CD14-positive monocyte (primary cell): ENCODE measurements at regions not wholly inside any gene's neighbourhood (a gene's known extent, or its start where the extent isn't known, plus 50 kb on each side); places are given as distances from the start of the nearest gene placed in this dataset.

Source experiments
- DNase-seq, 3 donors: peaks; one replicate each; pipeline ENCODE4 v3.0.0-alpha.2; 2011 to 2022
- H2AFZ ChIP-seq: 2 replicates; pipeline ENCODE4 v1.6.0; 2012; ENCODE audit warnings: mild to moderate bottlenecking, low read depth, low read length, inconsistent platforms; ENCODE audit not compliant: insufficient read depth, poor library complexity, severe bottlenecking
- H3K27ac ChIP-seq, 2 donors: 1 replicate in 1 of 2; 2 replicates in 1 of 2; pipeline ENCODE4 v1.5.1; 2012 to 2013; ENCODE audit warnings: low read length in 2 of 2, control low read depth in 1 of 2, inconsistent platforms in 1 of 2, low read depth in 1 of 2, mild to moderate bottlenecking in 1 of 2
- H3K27me3 ChIP-seq, 2 donors: one replicate each; pipeline versions ENCODE4 v1.6.0 to v1.6.1; 2011 to 2013; ENCODE audit warnings: low read length in 2 of 2; ENCODE audit not compliant: control insufficient read depth in 2 of 2, insufficient read depth in 2 of 2
- H3K36me3 ChIP-seq, 2 donors: replicated peaks in 1 of 2; 1 replicate in 1 of 2; 2 replicates in 1 of 2; pipeline versions ENCODE4 v1.5.1 to v1.6.1; 2012 to 2013; ENCODE audit warnings: low read length in 2 of 2, control low read depth in 1 of 2, inconsistent platforms in 1 of 2, mild to moderate bottlenecking in 1 of 2; ENCODE audit not compliant: insufficient read depth in 2 of 2, control insufficient read depth in 1 of 2
- H3K4me1 ChIP-seq, 2 donors: 1 replicate in 1 of 2; 2 replicates in 1 of 2; pipeline versions ENCODE4 v1.5.1 to v1.6.1; 2012 to 2013; ENCODE audit warnings: low read length in 2 of 2, control low read depth in 1 of 2, inconsistent platforms in 1 of 2, mild to moderate bottlenecking in 1 of 2, moderate library complexity in 1 of 2; ENCODE audit not compliant: insufficient read depth in 2 of 2, control insufficient read depth in 1 of 2
- H3K4me2 ChIP-seq: replicated peaks from 2 replicates; pipeline ENCODE3; 2012; ENCODE audit warnings: low read length, moderate library complexity, mild to moderate bottlenecking; ENCODE audit not compliant: poor library complexity, severe bottlenecking; ENCODE audit errors: extremely low read depth
- H3K4me3 ChIP-seq, 3 experiments: fragments of 200-600 bp in 1 of 3; sonication (generic) in 1 of 3; replicated peaks in 1 of 3; 1 replicate in 2 of 3; 2 replicates in 1 of 3; pipeline ENCODE4 v1.5.1; 2011 to 2013; ENCODE audit warnings: low read length in 3 of 3, mild to moderate bottlenecking in 3 of 3, control low read depth in 2 of 3, low read depth in 2 of 3, inconsistent platforms in 1 of 3, moderate library complexity in 1 of 3
- H3K79me2 ChIP-seq: 2 replicates; pipeline ENCODE4 v1.6.0; 2012; ENCODE audit warnings: mild to moderate bottlenecking, control low read depth, inconsistent platforms, low read length, moderate library complexity; ENCODE audit not compliant: insufficient read depth
- H3K9ac ChIP-seq: 2 replicates; pipeline ENCODE4 v1.6.0; 2017; ENCODE audit warnings: low read length, mild to moderate bottlenecking; ENCODE audit not compliant: insufficient read depth, poor library complexity, severe bottlenecking
- H3K9me3 ChIP-seq, 2 donors: replicated peaks in 1 of 2; 1 replicate in 1 of 2; 2 replicates in 1 of 2; pipeline versions ENCODE4 v1.5.1 to v1.6.1; 2012 to 2013; ENCODE audit warnings: low read length in 2 of 2, control low read depth in 1 of 2; ENCODE audit not compliant: control insufficient read depth in 1 of 2, insufficient read depth in 1 of 2
- H4K20me1 ChIP-seq: 2 replicates; pipeline ENCODE4 v1.6.0; 2012; ENCODE audit warnings: mild to moderate bottlenecking, low read length, control low read depth, moderate library complexity; ENCODE audit not compliant: insufficient read depth
- H3K27ac Mint-ChIP-seq, 7 donors: one replicate each; pipeline ENCODE4 v1.8.0; 2020; ENCODE audit warnings: mild to moderate bottlenecking in 7 of 7, mixed read lengths in 7 of 7, moderate library complexity in 6 of 7, inconsistent platforms in 2 of 7
- H3K27me3 Mint-ChIP-seq, 3 donors: one replicate each; pipeline ENCODE4 v1.8.0; 2021 to 2022; ENCODE audit warnings: low read depth in 3 of 3, mild to moderate bottlenecking in 3 of 3, mixed read lengths in 3 of 3, moderate library complexity in 3 of 3, inconsistent platforms in 1 of 3
- H3K36me3 Mint-ChIP-seq, 2 donors: one replicate each; pipeline ENCODE4 v1.8.0; 2020; ENCODE audit warnings: mixed read lengths in 2 of 2, inconsistent platforms in 1 of 2, mild to moderate bottlenecking in 1 of 2
- H3K4me1 Mint-ChIP-seq: one replicate; pipeline ENCODE4 v1.8.0; 2020; ENCODE audit warnings: mild to moderate bottlenecking, mixed read lengths
- H3K4me3 Mint-ChIP-seq, 2 donors: one replicate each; pipeline ENCODE4 v1.8.0; 2020; ENCODE audit warnings: mild to moderate bottlenecking in 2 of 2, mixed read lengths in 2 of 2, moderate library complexity in 1 of 2
- H3K9me3 Mint-ChIP-seq, 7 donors: one replicate each; pipeline ENCODE4 v1.8.0; 2020 to 2022; ENCODE audit warnings: mixed read lengths in 7 of 7, mild to moderate bottlenecking in 6 of 7, moderate library complexity in 6 of 7, inconsistent platforms in 2 of 7
- WGBS: methylation state at CpG from one replicate; pipeline ENCODE4 v1.1.5; 2013; ENCODE audit warnings: missing lambda C conversion rate; ENCODE audit not compliant: insufficient coverage; 5-methylcytosine and 5-hydroxymethylcytosine counted together
- intact Hi-C, 2 donors: fragments of 100-400 bp; cut with micrococcal nuclease; formaldehyde crosslinking; loops; one replicate each; pipeline versions ENCODE4 v1.15.0 to v1.15.1; 2023
- TF ChIP-seq, protein P1 (sequence below): fragments of 200-600 bp; IDR thresholded peaks from one replicate; pipeline ENCODE4 v1.8.0; 2022; ENCODE audit warnings: antibody characterized with exemption, mild to moderate bottlenecking

DNA sequence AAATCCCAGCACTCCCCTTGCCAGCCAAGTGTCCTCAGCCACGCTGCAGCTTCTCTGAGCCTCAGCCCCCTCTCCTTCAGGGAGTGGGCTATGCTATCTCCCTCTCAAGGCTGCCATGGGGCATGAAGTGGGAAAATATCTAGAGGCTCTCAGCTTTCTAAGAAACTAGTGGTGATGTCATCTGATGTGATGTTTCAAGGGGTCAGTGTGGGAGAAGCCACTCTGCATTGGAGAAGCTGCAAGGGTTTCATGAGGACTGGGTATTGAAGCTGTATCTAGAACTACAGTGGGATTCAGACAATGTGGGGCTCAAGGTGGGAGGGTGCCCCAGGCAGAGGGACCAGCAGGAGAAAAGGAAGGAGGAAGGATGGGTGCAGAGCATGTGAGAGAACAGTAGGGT lies 210.2 kb downstream of the TLE3 start:
- Histone ChIP-seq H3K27me3 (peaks cover 0 to 6% of the 10 kb centered on the region in 2 donors), H3K9me3 (peaks cover 0 to 3% of the 10 kb centered on the region in 2 donors), H3K9ac (no peak overlapping the region), H3K79me2 (no peaks in the 10 kb centered on the region), H3K4me2 (no peak overlapping the region), H3K4me3 (no peak overlapping the region), H3K4me1 (no peaks in the 10 kb centered on the region), H2AFZ (no peak overlapping the region), H4K20me1 (no peaks in the 10 kb centered on the region), H3K27ac (no peak overlapping the region), H3K36me3 (no peaks in the 10 kb centered on the region)
- Mint-ChIP-seq H3K9me3 (peaks cover 2 to 9% (median 5%) of the 10 kb centered on the region in 7 donors), H3K36me3 (no peaks in the 10 kb centered on the region), H3K27me3 (peaks cover 2 to 20% (median 9%) of the 10 kb centered on the region in 3 donors), H3K4me1 (no peaks in the 10 kb centered on the region), H3K27ac (no peak overlapping the region), H3K4me3 (no peak overlapping the region)
- intact Hi-C loops, result no loop called here
- TF ChIP-seq, protein P1, sequence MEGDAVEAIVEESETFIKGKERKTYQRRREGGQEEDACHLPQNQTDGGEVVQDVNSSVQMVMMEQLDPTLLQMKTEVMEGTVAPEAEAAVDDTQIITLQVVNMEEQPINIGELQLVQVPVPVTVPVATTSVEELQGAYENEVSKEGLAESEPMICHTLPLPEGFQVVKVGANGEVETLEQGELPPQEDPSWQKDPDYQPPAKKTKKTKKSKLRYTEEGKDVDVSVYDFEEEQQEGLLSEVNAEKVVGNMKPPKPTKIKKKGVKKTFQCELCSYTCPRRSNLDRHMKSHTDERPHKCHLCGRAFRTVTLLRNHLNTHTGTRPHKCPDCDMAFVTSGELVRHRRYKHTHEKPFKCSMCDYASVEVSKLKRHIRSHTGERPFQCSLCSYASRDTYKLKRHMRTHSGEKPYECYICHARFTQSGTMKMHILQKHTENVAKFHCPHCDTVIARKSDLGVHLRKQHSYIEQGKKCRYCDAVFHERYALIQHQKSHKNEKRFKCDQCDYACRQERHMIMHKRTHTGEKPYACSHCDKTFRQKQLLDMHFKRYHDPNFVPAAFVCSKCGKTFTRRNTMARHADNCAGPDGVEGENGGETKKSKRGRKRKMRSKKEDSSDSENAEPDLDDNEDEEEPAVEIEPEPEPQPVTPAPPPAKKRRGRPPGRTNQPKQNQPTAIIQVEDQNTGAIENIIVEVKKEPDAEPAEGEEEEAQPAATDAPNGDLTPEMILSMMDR, result peak; percentile 5
- no CpG with 5 or more reads among the region's 1 CpG for WGBS
- DNase-seq, result no peak

DNA sequence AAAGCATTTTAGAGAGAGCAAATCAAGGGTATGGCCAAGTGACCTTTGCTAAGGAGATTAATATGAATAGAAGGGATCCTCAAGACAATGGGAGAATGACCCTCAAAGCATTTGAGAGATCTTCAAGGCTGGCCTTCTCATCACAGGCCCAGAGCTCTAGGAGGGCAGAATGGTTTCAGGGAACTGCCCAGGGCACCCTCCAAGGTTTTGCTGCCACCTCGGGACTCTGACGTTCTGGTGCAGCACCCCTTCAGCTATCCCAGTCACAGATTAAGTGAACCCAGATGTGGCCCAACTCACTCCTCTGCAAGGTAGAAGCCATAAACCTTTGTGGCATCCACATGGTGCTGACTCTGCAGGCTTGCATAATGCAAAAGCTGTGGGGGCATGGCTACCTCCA lies 209.3 kb downstream of the TLE3 start:
- Histone ChIP-seq H3K4me2 (no peak overlapping the region), H3K9me3 (no peaks in the 10 kb centered on the region), H3K27me3 (peaks cover 0 to 6% of the 10 kb centered on the region in 2 donors), H2AFZ (no peak overlapping the region), H3K27ac (no peak overlapping the region), H3K4me3 (no peak overlapping the region), H3K36me3 (no peaks in the 10 kb centered on the region), H3K79me2 (no peaks in the 10 kb centered on the region), H3K9ac (no peak overlapping the region), H3K4me1 (no peaks in the 10 kb centered on the region), H4K20me1 (no peaks in the 10 kb centered on the region)
- no peaks in the 10 kb centered on the region for H3K4me1 Mint-ChIP-seq
- TF ChIP-seq, protein P1, result no peak
- no peak overlapping the region for H3K27ac Mint-ChIP-seq
- no peaks in the 10 kb centered on the region for H3K36me3 Mint-ChIP-seq
- H3K4me3 Mint-ChIP-seq, result no peak overlapping the region
- peaks cover under 1 to 3% (median 2%) of the 10 kb centered on the region in 7 donors for H3K9me3 Mint-ChIP-seq
- intact Hi-C loops, result no loop called here
- WGBS, result 72% methylated on average over 2 of the region's 2 CpGs
- peaks cover 4 to 20% (median 7%) of the 10 kb centered on the region in 3 donors for H3K27me3 Mint-ChIP-seq
- no peak for DNase-seq
